Karpas-422 (cell line): ENCODE measurements at regions not wholly inside any gene's neighbourhood (a gene's known extent, or its start where the extent isn't known, plus 50 kb on each side); places are given as distances from the start of the nearest gene placed in this dataset.

Experiments
- DNase-seq: peaks from one replicate; pipeline ENCODE4 v3.0.0-alpha.2; 2015
- H2AFZ ChIP-seq: fragments of 200-600 bp; sonication (generic); 2 replicates; pipeline ENCODE4 v1.6.1; 2014; ENCODE audit warnings: antibody characterized with exemption, low read length, mixed read lengths
- H3K27ac ChIP-seq: fragments of 200-600 bp; sonication (generic); 2 replicates; pipeline ENCODE4 v1.5.1; 2014; ENCODE audit warnings: mild to moderate bottlenecking, low read length, moderate library complexity
- H3K27me3 ChIP-seq: fragments of 200-600 bp; sonication (generic); 2 replicates; pipeline ENCODE4 v1.6.1; 2014; ENCODE audit warnings: low read length, mixed read lengths
- H3K36me3 ChIP-seq: fragments of 200-600 bp; sonication (generic); 2 replicates; pipeline ENCODE4 v1.6.1; 2014; ENCODE audit warnings: low read length, mixed read lengths; ENCODE audit not compliant: insufficient read depth
- H3K4me1 ChIP-seq: fragments of 200-600 bp; sonication (generic); 2 replicates; pipeline ENCODE4 v1.6.1; 2014; ENCODE audit warnings: mild to moderate bottlenecking, low read length, mixed read lengths
- H3K4me2 ChIP-seq: fragments of 200-600 bp; sonication (generic); 2 replicates; pipeline ENCODE4 v1.6.1; 2014; ENCODE audit warnings: low read length, low read depth, mild to moderate bottlenecking; ENCODE audit not compliant: poor library complexity, severe bottlenecking
- H3K4me3 ChIP-seq: fragments of 200-600 bp; sonication (generic); 2 replicates; pipeline ENCODE4 v1.5.1; 2014; ENCODE audit warnings: mild to moderate bottlenecking, antibody characterized with exemption, low read length, mixed read lengths
- H3K79me2 ChIP-seq: fragments of 200-600 bp; sonication (generic); 2 replicates; pipeline ENCODE4 v1.6.1; 2014; ENCODE audit warnings: mild to moderate bottlenecking, low read length, mixed read lengths
- H3K9ac ChIP-seq: fragments of 200-600 bp; sonication (generic); 2 replicates; pipeline ENCODE4 v1.6.0; 2014; ENCODE audit warnings: low read length
- H3K9me2 ChIP-seq: fragments of 200-600 bp; sonication (generic), shearing (Covaris generic); replicated peaks from 2 replicates; pipeline ENCODE4 v1.6.0; 2014; ENCODE audit warnings: mild to moderate bottlenecking, low read length, moderate library complexity; ENCODE audit not compliant: insufficient read depth
- H3K9me3 ChIP-seq: fragments of 300-700, 200-600 bp; sonication (generic); 2 replicates; pipeline ENCODE4 v1.6.1; 2014; ENCODE audit warnings: low read length, mixed read lengths
- H4K20me1 ChIP-seq: fragments of 200-600 bp; sonication (generic); 2 replicates; pipeline ENCODE4 v1.6.1; 2014; ENCODE audit warnings: mild to moderate bottlenecking, antibody characterized with exemption, low read length, low read depth; ENCODE audit not compliant: insufficient read depth

DNA sequence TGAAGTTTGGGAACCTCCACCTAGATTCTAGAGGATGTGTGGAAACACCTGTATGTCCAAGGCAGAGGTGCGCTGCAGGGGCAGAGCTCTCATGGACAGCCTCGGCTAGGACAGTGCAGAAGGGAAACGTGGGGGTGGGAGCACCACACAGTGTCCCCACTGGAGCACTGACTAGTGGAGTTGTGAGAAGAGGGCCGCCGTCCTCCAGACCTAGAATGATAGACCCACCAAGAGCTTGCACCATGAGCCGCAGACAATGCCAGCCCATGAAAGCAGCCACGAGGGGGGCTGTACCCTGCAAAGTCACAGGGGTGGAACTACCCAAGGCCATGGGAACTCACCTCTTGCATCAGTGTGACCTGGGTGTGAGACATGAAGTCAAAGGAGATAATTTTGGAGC lies 274.5 kb upstream of the FMR1 start:
- Histone ChIP-seq H3K9me3 (no peaks in the 10 kb centered on the region), H3K4me1 (no peaks in the 10 kb centered on the region), H2AFZ (no peak overlapping the region), H3K36me3 (no peaks in the 10 kb centered on the region), H3K9ac (no peak overlapping the region), H3K9me2 (no peaks in the 10 kb centered on the region), H4K20me1 (no peaks in the 10 kb centered on the region), H3K79me2 (no peaks in the 10 kb centered on the region), H3K4me2 (no peak overlapping the region), H3K27me3 (no peaks in the 10 kb centered on the region), H3K4me3 (no peak overlapping the region), H3K27ac (no peak overlapping the region)
- no peak for DNase-seq

DNA sequence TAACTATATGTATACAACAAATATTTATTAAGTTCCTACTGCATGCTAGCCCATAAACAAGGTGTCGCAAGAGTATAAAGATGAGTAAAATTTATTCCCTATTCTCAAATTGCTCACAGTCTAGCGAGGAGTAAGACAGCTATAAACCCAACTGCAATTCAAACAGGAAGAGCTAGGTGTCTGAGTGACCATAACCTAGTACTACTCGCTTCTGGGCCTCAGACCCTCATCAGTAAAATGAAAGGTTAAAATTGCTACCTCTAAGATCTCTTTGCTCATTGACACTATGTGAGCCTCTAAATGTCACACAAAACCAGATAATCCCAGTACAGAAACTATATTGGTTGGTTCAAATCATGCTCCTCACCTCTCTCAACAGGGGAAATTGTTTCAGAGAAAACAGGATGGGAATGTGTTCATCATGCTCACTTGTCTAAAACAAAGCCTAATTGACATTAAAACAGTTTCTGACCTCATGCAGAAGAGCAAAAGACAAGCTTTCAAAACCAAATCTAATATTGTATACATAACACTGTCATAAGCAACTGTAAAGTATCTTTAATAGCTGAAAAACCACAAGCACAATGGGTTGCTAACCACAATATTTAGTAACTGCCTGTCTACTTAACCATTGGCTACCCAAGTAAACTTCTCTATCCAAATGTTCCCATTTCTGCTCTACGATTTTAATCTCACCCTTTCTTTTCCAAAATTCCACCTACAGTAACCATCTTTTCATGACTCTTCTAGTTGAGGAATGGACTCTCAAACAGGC lies 264.6 kb upstream of the FMR1 start:
- Histone ChIP-seq H3K36me3 (no peaks in the 10 kb centered on the region), H3K9me2 (no peaks in the 10 kb centered on the region), H3K4me2 (no peak overlapping the region), H3K4me3 (no peak overlapping the region), H4K20me1 (no peaks in the 10 kb centered on the region), H3K79me2 (no peaks in the 10 kb centered on the region), H3K27me3 (no peaks in the 10 kb centered on the region), H3K9me3 (no peaks in the 10 kb centered on the region), H3K27ac (no peak overlapping the region), H3K9ac (no peak overlapping the region), H3K4me1 (no peaks in the 10 kb centered on the region), H2AFZ (no peak overlapping the region)
- DNase-seq, result no peak

GRCh38 chrX:147675819-147676218 lies 235.9 kb upstream of the FMR1 start:
- no peak for DNase-seq
- no peak overlapping the region for H3K9ac ChIP-seq

GRCh38 chrX:147679356-147680005 lies 232.2 kb upstream of the FMR1 start:
- Histone ChIP-seq H4K20me1 (no peaks in the 10 kb centered on the region), H3K4me3 (no peak overlapping the region), H3K4me2 (no peak overlapping the region), H3K27ac (no peak overlapping the region), H3K4me1 (no peaks in the 10 kb centered on the region), H3K9me2 (0 out of 2 replicates have a peak, but pooled peaks cover 6% of the 10 kb centered on the region), H3K9ac (no peak overlapping the region), H3K9me3 (no peaks in the 10 kb centered on the region), H2AFZ (no peak overlapping the region), H3K79me2 (no peaks in the 10 kb centered on the region), H3K36me3 (no peaks in the 10 kb centered on the region), H3K27me3 (no peaks in the 10 kb centered on the region)
- DNase-seq, result no peak

More at GRCh38 chrX:147675819-147676218, 235.9 kb upstream of the FMR1 start:
- H3K27ac ChIP-seq, result no peak overlapping the region
- H3K79me2 ChIP-seq, result no peaks in the 10 kb centered on the region
- H2AFZ ChIP-seq, result no peak overlapping the region
- H3K9me3 ChIP-seq, result no peaks in the 10 kb centered on the region
- no peak overlapping the region for H3K4me2 ChIP-seq
- H3K4me3 ChIP-seq, result no peak overlapping the region
- H3K4me1 ChIP-seq, result no peaks in the 10 kb centered on the region
- no peaks in the 10 kb centered on the region for H4K20me1 ChIP-seq
- no peaks in the 10 kb centered on the region for H3K36me3 ChIP-seq
- H3K9me2 ChIP-seq, result 0 out of 2 replicates have a peak, but pooled peaks cover 6% of the 10 kb centered on the region
- H3K27me3 ChIP-seq, result no peaks in the 10 kb centered on the region

GRCh38 chrX:147680251-147680650 lies 231.5 kb upstream of the FMR1 start:
- Histone ChIP-seq H3K4me1 (no peaks in the 10 kb centered on the region), H3K36me3 (no peaks in the 10 kb centered on the region), H3K27me3 (no peaks in the 10 kb centered on the region), H3K27ac (no peak overlapping the region), H3K9me2 (0 out of 2 replicates have a peak, but pooled peaks cover 6% of the 10 kb centered on the region), H3K4me3 (no peak overlapping the region), H4K20me1 (no peaks in the 10 kb centered on the region), H3K4me2 (no peak overlapping the region), H3K9me3 (no peaks in the 10 kb centered on the region), H2AFZ (no peak overlapping the region), H3K79me2 (no peaks in the 10 kb centered on the region), H3K9ac (no peak overlapping the region)
- no peak for DNase-seq

DNA sequence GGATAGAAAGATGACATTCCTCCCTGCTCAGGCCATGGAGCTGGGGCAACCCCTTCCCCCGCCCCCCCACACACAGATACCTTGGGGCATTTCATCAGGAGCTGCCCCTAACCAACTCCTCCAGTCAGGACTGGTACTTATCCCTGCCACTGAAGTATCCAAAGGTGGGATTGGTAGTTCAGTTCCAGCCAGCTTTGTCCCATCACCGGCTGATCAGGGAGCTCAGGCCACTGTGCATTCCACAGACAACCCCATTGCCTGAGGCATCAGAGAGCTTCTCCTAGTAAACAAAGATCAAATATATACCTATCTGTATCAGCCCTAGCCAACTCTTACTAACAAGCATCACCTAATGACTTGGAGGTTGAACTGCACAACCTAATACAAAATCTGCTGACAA lies 218.2 kb upstream of the FMR1 start:
- H3K27ac ChIP-seq, result no peak overlapping the region
- H3K27me3 ChIP-seq, result no peaks in the 10 kb centered on the region
- H3K9ac ChIP-seq, result no peak overlapping the region
- no peak overlapping the region for H3K4me2 ChIP-seq
- no peaks in the 10 kb centered on the region for H3K4me1 ChIP-seq
- H3K36me3 ChIP-seq, result no peaks in the 10 kb centered on the region
- no peak for DNase-seq
- H4K20me1 ChIP-seq, result no peaks in the 10 kb centered on the region
- H3K9me3 ChIP-seq, result peaks cover 7% of the 10 kb centered on the region; the same call in 1 of the 2 replicates
- no peak overlapping the region for H3K4me3 ChIP-seq
- H3K9me2 ChIP-seq, result no peaks in the 10 kb centered on the region
- no peak overlapping the region for H2AFZ ChIP-seq
- H3K79me2 ChIP-seq, result no peaks in the 10 kb centered on the region

DNA sequence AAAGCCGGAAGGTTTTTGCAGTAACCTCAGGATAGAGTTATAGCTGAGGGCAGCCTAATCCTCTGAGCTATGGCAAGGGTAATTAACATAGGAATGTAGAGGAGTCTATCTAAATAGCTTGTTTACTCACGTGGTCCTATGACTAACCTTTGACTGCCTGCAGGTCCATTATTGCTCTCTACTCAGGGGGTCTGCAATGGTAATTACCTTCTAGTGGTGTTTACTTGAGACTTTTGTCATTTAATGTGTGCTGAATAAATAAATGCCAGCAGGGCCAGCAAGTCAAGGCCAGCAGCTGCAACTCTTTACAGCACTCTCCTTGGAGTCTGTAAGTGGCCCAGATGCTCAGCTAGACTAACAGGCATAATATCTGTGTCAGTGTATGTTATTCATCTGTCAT lies 212.7 kb upstream of the FMR1 start:
- Histone ChIP-seq H3K9ac (no peak overlapping the region), H3K27ac (no peak overlapping the region), H4K20me1 (no peaks in the 10 kb centered on the region), H3K9me2 (no peaks in the 10 kb centered on the region), H3K9me3 (peaks cover 7% of the 10 kb centered on the region; the same call in 1 of the 2 replicates), H3K4me3 (no peak overlapping the region), H3K36me3 (no peaks in the 10 kb centered on the region), H3K4me2 (no peak overlapping the region), H3K79me2 (no peaks in the 10 kb centered on the region), H3K27me3 (no peaks in the 10 kb centered on the region), H3K4me1 (no peaks in the 10 kb centered on the region), H2AFZ (no peak overlapping the region)
- no peak for DNase-seq

GRCh38 chrX:147710301-147710700 lies 201.4 kb upstream of the FMR1 start:
- DNase-seq, result no peak
- H3K9me2 ChIP-seq, result no peaks in the 10 kb centered on the region; the same call in none of the 2 replicates
- no peak overlapping the region for H2AFZ ChIP-seq
- no peaks in the 10 kb centered on the region for H3K4me1 ChIP-seq
- no peak overlapping the region for H3K4me2 ChIP-seq
- H3K36me3 ChIP-seq, result no peaks in the 10 kb centered on the region
- no peak overlapping the region for H3K9ac ChIP-seq
- H3K4me3 ChIP-seq, result no peak overlapping the region
- H3K9me3 ChIP-seq, result no peaks in the 10 kb centered on the region
- no peaks in the 10 kb centered on the region for H3K27me3 ChIP-seq
- no peaks in the 10 kb centered on the region for H3K79me2 ChIP-seq
- H3K27ac ChIP-seq, result no peak overlapping the region
- H4K20me1 ChIP-seq, result no peaks in the 10 kb centered on the region
